ENCODE measurements at regions not wholly inside any gene's neighbourhood (a gene's known extent, or its start where the extent isn't known, plus 50 kb on each side); places are given as distances from the start of the nearest gene placed in this dataset.

- no peak for TF ChIP-seq RAD21 (IDR thresholded peaks at IDR 0.05; ENCODE audit: low read length)
- no peak for TF ChIP-seq PBX3 (IDR thresholded peaks at IDR 0.05)
- no peak for TF ChIP-seq SIN3A (IDR thresholded peaks at IDR 0.05; ENCODE audit: borderline replicate concordance, low read depth, low read length)
- TF ChIP-seq MXI1 (IDR thresholded peaks at IDR 0.05; ENCODE audit: low read depth, low read length): no peak
- TF ChIP-seq TAF1 (IDR thresholded peaks at IDR 0.05; ENCODE audit: borderline replicate concordance, low read depth, low read length): no peak
- no peak for TF ChIP-seq NFIC (IDR thresholded peaks at IDR 0.05; ENCODE audit: borderline replicate concordance)
- TF ChIP-seq IRF3 (IDR thresholded peaks at IDR 0.05; ENCODE audit: low read depth, low read length): no peak
- 54% methylated on average over 2 of the region's 2 CpGs for WGBS (ENCODE audit: low lambda C conversion rate)
- Histone ChIP-seq H4K20me1 (ENCODE audit: insufficient read depth) (no peaks in the 10 kb centered on the region), H3K9ac (no peak overlapping the region), H3K4me1 (ENCODE audit: control insufficient read depth in 1 of 2, insufficient read depth in 2 of 2, low read depth in 1 of 2, low read length in 1 of 2) (peaks cover 0 to 9% of the 10 kb centered on the region in 2 experiments; a peak in 2 of 4 replicates), H3K4me2 (no peak overlapping the region), H3F3A (replicated peaks; ENCODE audit: insufficient read depth) (peaks cover 3% of the 10 kb centered on the region), H3K27ac (ENCODE audit: low read depth in 2 of 2, low read length in 1 of 2) (no peak overlapping the region), H3K9me2 (no peaks in the 10 kb centered on the region), H3K36me3 (replicated peaks in 1 of 2; ENCODE audit: control insufficient read depth in 1 of 2, insufficient read depth in 2 of 2, low read length in 1 of 2) (no peaks in the 10 kb centered on the region), H3K79me2 (ENCODE audit: insufficient read depth) (no peaks in the 10 kb centered on the region), H2AFZ (ENCODE audit: low read depth) (no peak overlapping the region), H3K9me3 (no peaks in the 10 kb centered on the region), H3K27me3 (ENCODE audit: insufficient read depth) (no peaks in the 10 kb centered on the region), H3K4me3 (ENCODE audit: low read depth in 2 of 2, low read length in 1 of 2) (no peak overlapping the region)
- POLR2A ChIA-PET: no interaction called here
- DNase-seq: no peak
- CTCF ChIA-PET: no interaction called here
Observed at GRCh38 chr3:65077124-65077523, 389.3 kb upstream of the ADAMTS9 start.

GRCh38 chr3:65070968-65071367 lies 383.2 kb upstream of the ADAMTS9 start:
- no peaks in the 10 kb centered on the region for H4K20me1 ChIP-seq (ENCODE audit: insufficient read depth)
- 84% methylated on average over 3 of the region's 3 CpGs for WGBS (ENCODE audit: low lambda C conversion rate)
- H3K4me2 ChIP-seq: no peak overlapping the region
- no peak overlapping the region for H3K4me3 ChIP-seq (ENCODE audit: low read depth in 2 of 2, low read length in 1 of 2)
- no peak overlapping the region for H2AFZ ChIP-seq (ENCODE audit: low read depth)
- no peaks in the 10 kb centered on the region for H3K9me2 ChIP-seq
- H3K36me3 ChIP-seq (replicated peaks in 1 of 2; ENCODE audit: control insufficient read depth in 1 of 2, insufficient read depth in 2 of 2, low read length in 1 of 2): no peaks in the 10 kb centered on the region
- no peaks in the 10 kb centered on the region for H3F3A ChIP-seq (replicated peaks; ENCODE audit: insufficient read depth)
- H3K9me3 ChIP-seq: no peaks in the 10 kb centered on the region
- CTCF ChIA-PET: no interaction called here
- no peaks in the 10 kb centered on the region for H3K4me1 ChIP-seq (ENCODE audit: control insufficient read depth in 1 of 2, insufficient read depth in 2 of 2, low read depth in 1 of 2, low read length in 1 of 2)
- no peaks in the 10 kb centered on the region for H3K27me3 ChIP-seq (ENCODE audit: insufficient read depth)
- no peak overlapping the region for H3K9ac ChIP-seq
- POLR2A ChIA-PET: no interaction called here
- H3K27ac ChIP-seq (ENCODE audit: low read depth in 2 of 2, low read length in 1 of 2): no peak overlapping the region
- no peaks in the 10 kb centered on the region for H3K79me2 ChIP-seq (ENCODE audit: insufficient read depth)
- TF ChIP-seq TEAD4 (IDR thresholded peaks at IDR 0.05; ENCODE audit: borderline replicate concordance, insufficient read depth) (no peak), MXI1 (IDR thresholded peaks at IDR 0.05; ENCODE audit: low read depth, low read length) (no peak), TCF12 (IDR thresholded peaks at IDR 0.05) (no peak), RCOR1 (IDR thresholded peaks at IDR 0.05; ENCODE audit: low read length) (no peak), YY1 (IDR thresholded peaks at IDR 0.05; ENCODE audit: low read depth) (no peak), ZBTB33 (IDR thresholded peaks at IDR 0.05; ENCODE audit: borderline replicate concordance, low read depth) (no peak), CTCF (IDR thresholded peaks at IDR 0.05) (no peak), RXRA (IDR thresholded peaks at IDR 0.05; ENCODE audit: borderline replicate concordance, low read depth) (no peak), JUND (IDR thresholded peaks at IDR 0.05) (no peak), EZH2phosphoT487 (IDR thresholded peaks at IDR 0.05; ENCODE audit: borderline replicate concordance, low read depth) (no peak), NRF1 (IDR thresholded peaks at IDR 0.05; ENCODE audit: low read depth, low read length) (no peak), REST (IDR thresholded peaks at IDR 0.05; ENCODE audit: low read depth, low read length) (no peak), GATA2 (CRISPR knock-in tag; IDR thresholded peaks at IDR 0.05) (no peak)
- no peak for DNase-seq
